ENCODE measurements at regions not wholly inside any gene's neighbourhood (a gene's known extent, or its start where the extent isn't known, plus 50 kb on each side); places are given as distances from the start of the nearest gene placed in this dataset.

DNA sequence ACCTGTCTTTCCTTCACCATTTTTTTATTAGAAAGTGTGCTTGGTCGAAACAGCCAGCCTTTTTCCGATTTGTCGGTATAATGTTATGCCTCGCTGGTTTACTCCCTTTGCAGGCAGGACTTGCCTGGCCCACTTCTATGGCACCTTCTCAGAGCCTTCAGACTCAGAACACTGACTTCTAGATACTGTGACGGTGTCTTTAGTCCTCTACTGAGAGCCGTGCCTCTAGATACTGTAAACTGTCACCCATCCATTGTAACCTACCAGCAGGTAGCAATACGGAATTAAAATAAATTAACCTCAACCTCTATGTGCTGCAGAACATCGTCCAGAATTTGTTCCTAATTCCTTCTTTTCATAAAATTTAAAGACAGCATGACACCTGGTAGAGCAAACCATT lies 247.7 kb upstream of the TTC14 start:
- H3K79me2 ChIP-seq (ENCODE audit: insufficient read depth), result no peaks in the 10 kb centered on the region
- H4K20me1 ChIP-seq (ENCODE audit: insufficient read depth), result no peaks in the 10 kb centered on the region
- no peak overlapping the region for H3K27ac ChIP-seq (ENCODE audit: low read depth in 2 of 2, low read length in 1 of 2)
- H3K9ac ChIP-seq, result no peak overlapping the region
- 0 out of 2 replicates have a peak, but pooled peaks cover 3% of the 10 kb centered on the region for H3K9me2 ChIP-seq
- ChIA-PET CTCF (no interaction called here), POLR2A (no interaction called here)
- TF ChIP-seq NFIC (IDR thresholded peaks at IDR 0.05; ENCODE audit: borderline replicate concordance) (no peak), CHD2 (IDR thresholded peaks at IDR 0.05; ENCODE audit: low read length, partially characterized antibody) (no peak), YY1 (IDR thresholded peaks at IDR 0.05; ENCODE audit: low read depth) (no peak), TAF1 (IDR thresholded peaks at IDR 0.05; ENCODE audit: borderline replicate concordance, low read depth, low read length) (no peak), POLR2AphosphoS5 (IDR thresholded peaks at IDR 0.05; ENCODE audit: low read depth, low read length) (no peak), EP300 (IDR thresholded peaks at IDR 0.05; ENCODE audit: borderline replicate concordance in 1 of 2, low read depth in 1 of 2, low read length in 1 of 2) (no peak), RCOR1 (IDR thresholded peaks at IDR 0.05; ENCODE audit: low read length) (no peak), FOXM1 (IDR thresholded peaks at IDR 0.05; ENCODE audit: low read depth) (no peak), FOXJ3 (CRISPR knock-in tag; IDR thresholded peaks at IDR 0.05) (no peak), TCF12 (IDR thresholded peaks at IDR 0.05) (no peak), RFX5 (IDR thresholded peaks at IDR 0.05; ENCODE audit: low read length) (no peak), SMC3 (IDR thresholded peaks at IDR 0.05; ENCODE audit: low read depth, low read length) (no peak)
- TF ChIP-seq, protein P1, sequence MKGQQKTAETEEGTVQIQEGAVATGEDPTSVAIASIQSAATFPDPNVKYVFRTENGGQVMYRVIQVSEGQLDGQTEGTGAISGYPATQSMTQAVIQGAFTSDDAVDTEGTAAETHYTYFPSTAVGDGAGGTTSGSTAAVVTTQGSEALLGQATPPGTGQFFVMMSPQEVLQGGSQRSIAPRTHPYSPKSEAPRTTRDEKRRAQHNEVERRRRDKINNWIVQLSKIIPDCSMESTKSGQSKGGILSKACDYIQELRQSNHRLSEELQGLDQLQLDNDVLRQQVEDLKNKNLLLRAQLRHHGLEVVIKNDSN (IDR thresholded peaks at IDR 0.05; ENCODE audit: borderline replicate concordance, low read depth), result no peak
- TF ChIP-seq, protein P2, sequence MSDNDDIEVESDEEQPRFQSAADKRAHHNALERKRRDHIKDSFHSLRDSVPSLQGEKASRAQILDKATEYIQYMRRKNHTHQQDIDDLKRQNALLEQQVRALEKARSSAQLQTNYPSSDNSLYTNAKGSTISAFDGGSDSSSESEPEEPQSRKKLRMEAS (IDR thresholded peaks at IDR 0.05; ENCODE audit: low read depth), result no peak
- TF ChIP-seq, protein P3, sequence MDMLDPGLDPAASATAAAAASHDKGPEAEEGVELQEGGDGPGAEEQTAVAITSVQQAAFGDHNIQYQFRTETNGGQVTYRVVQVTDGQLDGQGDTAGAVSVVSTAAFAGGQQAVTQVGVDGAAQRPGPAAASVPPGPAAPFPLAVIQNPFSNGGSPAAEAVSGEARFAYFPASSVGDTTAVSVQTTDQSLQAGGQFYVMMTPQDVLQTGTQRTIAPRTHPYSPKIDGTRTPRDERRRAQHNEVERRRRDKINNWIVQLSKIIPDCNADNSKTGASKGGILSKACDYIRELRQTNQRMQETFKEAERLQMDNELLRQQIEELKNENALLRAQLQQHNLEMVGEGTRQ (IDR thresholded peaks at IDR 0.05; ENCODE audit: borderline replicate concordance, low read depth, low read length), result no peak
- TF ChIP-seq, protein P4, sequence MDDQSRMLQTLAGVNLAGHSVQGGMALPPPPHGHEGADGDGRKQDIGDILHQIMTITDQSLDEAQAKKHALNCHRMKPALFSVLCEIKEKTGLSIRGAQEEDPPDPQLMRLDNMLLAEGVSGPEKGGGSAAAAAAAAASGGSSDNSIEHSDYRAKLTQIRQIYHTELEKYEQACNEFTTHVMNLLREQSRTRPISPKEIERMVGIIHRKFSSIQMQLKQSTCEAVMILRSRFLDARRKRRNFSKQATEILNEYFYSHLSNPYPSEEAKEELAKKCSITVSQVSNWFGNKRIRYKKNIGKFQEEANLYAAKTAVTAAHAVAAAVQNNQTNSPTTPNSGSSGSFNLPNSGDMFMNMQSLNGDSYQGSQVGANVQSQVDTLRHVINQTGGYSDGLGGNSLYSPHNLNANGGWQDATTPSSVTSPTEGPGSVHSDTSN (IDR thresholded peaks at IDR 0.05), result no peak
- H3K36me3 ChIP-seq (replicated peaks in 1 of 2; ENCODE audit: control insufficient read depth in 1 of 2, insufficient read depth in 2 of 2, low read length in 1 of 2), result no peaks in the 10 kb centered on the region
- no peak overlapping the region for H3K4me3 ChIP-seq (ENCODE audit: low read depth in 2 of 2, low read length in 1 of 2)
- no peak for DNase-seq
- H2AFZ ChIP-seq (ENCODE audit: low read depth), result no peak overlapping the region
- no peaks in the 10 kb centered on the region for H3F3A ChIP-seq (replicated peaks; ENCODE audit: insufficient read depth)
- no peaks in the 10 kb centered on the region for H3K9me3 ChIP-seq
- 59% methylated on average over 8 of the region's 8 CpGs for WGBS (ENCODE audit: low lambda C conversion rate)
- H3K4me1 ChIP-seq (ENCODE audit: control insufficient read depth in 1 of 2, insufficient read depth in 2 of 2, low read depth in 1 of 2, low read length in 1 of 2), result no peaks in the 10 kb centered on the region
- H3K4me2 ChIP-seq, result no peak overlapping the region
- H3K27me3 ChIP-seq (ENCODE audit: insufficient read depth), result no peaks in the 10 kb centered on the region

DNA sequence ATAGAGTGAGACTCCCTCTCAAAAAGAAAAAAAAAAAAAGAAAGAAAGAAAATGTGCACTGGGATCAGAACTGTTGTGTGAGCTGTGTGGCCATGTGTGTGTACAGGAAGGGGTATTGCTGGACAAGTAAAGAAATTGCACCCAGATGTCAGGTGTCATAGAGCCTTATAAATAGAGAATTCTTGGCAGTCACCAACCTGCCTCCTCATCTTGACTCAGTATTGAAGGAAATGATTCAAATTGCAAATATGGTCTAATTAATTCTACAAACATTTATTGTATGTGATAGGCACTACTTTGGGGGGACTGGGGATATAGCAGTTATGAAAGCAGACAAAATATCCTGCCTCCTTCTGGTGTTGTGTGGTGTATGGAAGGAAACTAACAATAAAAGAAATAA lies 243.8 kb upstream of the TTC14 start:
- CTCF ChIA-PET, result no interaction called here
- DNase-seq, result no peak
- TF ChIP-seq RAD21 (IDR thresholded peaks at IDR 0.05; ENCODE audit: low read length) (no peak), TCF12 (IDR thresholded peaks at IDR 0.05) (peak; percentile 71), JUND (IDR thresholded peaks at IDR 0.05) (peak; percentile 47; the same call in 1 of the 2 replicates), NFIC (IDR thresholded peaks at IDR 0.05; ENCODE audit: borderline replicate concordance) (peak; percentile 54; the same call in 1 of the 2 replicates), EP300 (IDR thresholded peaks at IDR 0.05; ENCODE audit: borderline replicate concordance in 1 of 2, low read depth in 1 of 2, low read length in 1 of 2) (peak in 1 of 2 experiments; percentile 73; a peak in 2 of 4 replicates), TAF1 (IDR thresholded peaks at IDR 0.05; ENCODE audit: borderline replicate concordance, low read depth, low read length) (no peak), FOSL2 (IDR thresholded peaks at IDR 0.05; ENCODE audit: borderline replicate concordance, low read depth) (peak; percentile 44; the same call in 1 of the 2 replicates), CHD2 (IDR thresholded peaks at IDR 0.05; ENCODE audit: low read length, partially characterized antibody) (no peak), GATA2 (CRISPR knock-in tag; IDR thresholded peaks at IDR 0.05) (no peak), MXI1 (IDR thresholded peaks at IDR 0.05; ENCODE audit: low read depth, low read length) (no peak)
- TF ChIP-seq, protein P1 (IDR thresholded peaks at IDR 0.05; ENCODE audit: borderline replicate concordance, low read depth), result no peak
- TF ChIP-seq, protein P3 (IDR thresholded peaks at IDR 0.05; ENCODE audit: borderline replicate concordance, low read depth, low read length), result no peak
- TF ChIP-seq, protein P4 (IDR thresholded peaks at IDR 0.05), result no peak
- TF ChIP-seq, protein P2 (IDR thresholded peaks at IDR 0.05; ENCODE audit: low read depth), result no peak

More for the DNA sequence above, 243.8 kb upstream of the TTC14 start:
- H3K9me3 ChIP-seq, result no peaks in the 10 kb centered on the region
- H3K4me2 ChIP-seq, result no peak overlapping the region
- no peaks in the 10 kb centered on the region for H4K20me1 ChIP-seq (ENCODE audit: insufficient read depth)
- H3K9me2 ChIP-seq, result no peaks in the 10 kb centered on the region
- H3K27me3 ChIP-seq (ENCODE audit: insufficient read depth), result no peaks in the 10 kb centered on the region
- no peak overlapping the region for H3K27ac ChIP-seq (ENCODE audit: low read depth in 2 of 2, low read length in 1 of 2)
- no peaks in the 10 kb centered on the region for H3K36me3 ChIP-seq (replicated peaks in 1 of 2; ENCODE audit: control insufficient read depth in 1 of 2, insufficient read depth in 2 of 2, low read length in 1 of 2)
- POLR2A ChIA-PET, result no interaction called here
- no peak overlapping the region; the same call in 1 of the 2 replicates for H2AFZ ChIP-seq (ENCODE audit: low read depth)
- H3K9ac ChIP-seq, result no peak overlapping the region
- no peaks in the 10 kb centered on the region for H3K79me2 ChIP-seq (ENCODE audit: insufficient read depth)
- H3F3A ChIP-seq (replicated peaks; ENCODE audit: insufficient read depth), result peaks cover 4% of the 10 kb centered on the region
- H3K4me1 ChIP-seq (ENCODE audit: control insufficient read depth in 1 of 2, insufficient read depth in 2 of 2, low read depth in 1 of 2, low read length in 1 of 2), result no peaks in the 10 kb centered on the region
- H3K4me3 ChIP-seq (ENCODE audit: low read depth in 2 of 2, low read length in 1 of 2), result no peak overlapping the region

All from SK-N-SH (cell line).